K562 (cell line): ENCODE measurements at regions not wholly inside any gene's neighbourhood (a gene's known extent, or its start where the extent isn't known, plus 50 kb on each side); places are given as distances from the start of the nearest gene placed in this dataset.

Experiments used
- ATAC-seq: fragments of 200-7000 bp; cut with Tn5 transposase; 3 replicates; pipeline ENCODE4 v1.9.1; 2020; ENCODE audit warnings: moderate library complexity
- BruUV-seq: library from RNA; stranded (reverse); fragments of 400-500 nt; replicated peaks from 2 replicates; lab custom pipeline; 2021; lab: Mats Ljungman, UMichigan
- CTCF ChIA-PET: fragments of 300-600 bp; formaldehyde crosslinking; extraction: SDS; loops from one replicate; lab custom pipeline; 2021; ENCODE audit warnings: low intra/inter-chr PET ratio; lab: Yijun Ruan, JAX
- POLR2A ChIA-PET: fragments of 300-600, 350-650 bp; sonication (Branson Sonifier 250); formaldehyde crosslinking; extraction: SDS; loops from one replicate; lab custom pipeline; 2021; ENCODE audit warnings: antibody characterized with exemption, inconsistent platforms; lab: Yijun Ruan, JAX
- DNase-seq, 4 experiments: peaks; one replicate each; pipeline versions ENCODE4 v3.0.0 to v3.0.0-alpha.2; 2011 to 2018; ENCODE audit warnings: low spot score in 3 of 4, mixed read lengths in 3 of 4; ENCODE audit errors: extremely low read depth in 1 of 4
- FAIRE-seq: peaks from 2 replicates; lab custom pipeline; 2011; peaks lifted over from hg19 to GRCh38; lab: Jason Lieb, UNC
- H2AFZ ChIP-seq: 2 replicates; pipeline ENCODE4 v1.6.0; 2011; ENCODE audit warnings: low read depth, low read length, control low read depth, inconsistent platforms
- H3K27ac ChIP-seq: fragments of 200-600 bp; 3 replicates; pipeline ENCODE4 v1.8.0; 2011; ENCODE audit warnings: low read depth, mild to moderate bottlenecking, control low read depth, inconsistent platforms, low read length, moderate library complexity, mixed read lengths; ENCODE audit errors: extremely low read depth
- H3K27me3 ChIP-seq, 2 experiments: fragments of 300-600 bp in 1 of 2; 2 replicates in 1 of 2; 3 replicates in 1 of 2; pipeline versions ENCODE4 v1.6.0 to v1.8.0; 2011; ENCODE audit warnings: inconsistent platforms in 2 of 2, low read length in 2 of 2, mild to moderate bottlenecking in 1 of 2, mixed read lengths in 1 of 2, moderate library complexity in 1 of 2; ENCODE audit not compliant: control insufficient read depth in 2 of 2, insufficient read depth in 2 of 2
- H3K36me3 ChIP-seq: fragments of 300-600 bp; 3 replicates; pipeline ENCODE4 v1.8.0; 2011; ENCODE audit warnings: mild to moderate bottlenecking, low read length, inconsistent platforms; ENCODE audit not compliant: control insufficient read depth, insufficient read depth
- H3K4me1 ChIP-seq, 2 experiments: fragments of 200-600 bp in 1 of 2; replicated peaks in 1 of 2; 2 replicates in 1 of 2; 3 replicates in 1 of 2; pipeline versions ENCODE4 v1.5.1 to v1.8.0; 2011; ENCODE audit warnings: inconsistent platforms in 2 of 2, low read length in 2 of 2, mild to moderate bottlenecking in 1 of 2, mixed read lengths in 1 of 2, moderate library complexity in 1 of 2; ENCODE audit not compliant: control insufficient read depth in 2 of 2, insufficient read depth in 2 of 2
- H3K4me2 ChIP-seq: 2 replicates; pipeline ENCODE4 v1.6.1; 2011; ENCODE audit warnings: low read length, control low read depth, inconsistent platforms, mixed read lengths; ENCODE audit not compliant: insufficient read depth
- H3K4me3 ChIP-seq: fragments of 200-600 bp; sonication (generic), shearing (Covaris generic); 2 replicates; pipeline ENCODE4 v1.5.1; 2016; ENCODE audit warnings: control low read depth, inconsistent platforms
- H3K79me2 ChIP-seq: fragments of 200-600 bp; 3 replicates; pipeline ENCODE4 v1.8.0; 2011; ENCODE audit warnings: low read length, inconsistent platforms; ENCODE audit not compliant: control insufficient read depth, insufficient read depth
- H3K9ac ChIP-seq, 2 experiments: 2 replicates each; pipeline versions ENCODE4 v1.6.0 to v1.6.1; 2011; ENCODE audit warnings: low read depth in 2 of 2, low read length in 2 of 2, control low read depth in 1 of 2, inconsistent platforms in 1 of 2, mild to moderate bottlenecking in 1 of 2, mixed read lengths in 1 of 2; ENCODE audit not compliant: insufficient read depth in 1 of 2
- H3K9me1 ChIP-seq: one replicate; pipeline ENCODE4 v1.6.0; 2011; ENCODE audit warnings: inconsistent platforms, mild to moderate bottlenecking, low read length, moderate library complexity; ENCODE audit not compliant: control insufficient read depth, insufficient read depth
- H3K9me3 ChIP-seq: replicated peaks from 2 replicates; pipeline ENCODE4 v1.5.1; 2011; ENCODE audit warnings: low read depth, low read length, inconsistent platforms; ENCODE audit not compliant: control insufficient read depth, insufficient read depth
- H4K20me1 ChIP-seq: replicated peaks from 2 replicates; pipeline ENCODE4 v1.6.1; 2011; ENCODE audit warnings: low read length, inconsistent platforms, mixed read lengths; ENCODE audit not compliant: control insufficient read depth, insufficient read depth
- CHCHD3 ChIP-seq: fragments of 250-450 bp; sonication (Bioruptor Pico); IDR thresholded peaks from 2 replicates; pipeline ENCODE4 v2.1.2; 2022; ENCODE audit warnings: mild to moderate bottlenecking
- CHD1 ChIP-seq: fragments of 200-600 bp; sonication (generic); IDR thresholded peaks from one replicate; pipeline ENCODE4 v1.6.1; 2012; ENCODE audit warnings: mild to moderate bottlenecking, moderate library complexity, low read length, inconsistent platforms
- GABPA ChIP-seq: fragments of 200-800 bp; sonication (Bioruptor generic); conservative IDR thresholded peaks from 2 replicates; pipeline ENCODE4 v1.6.1; 2016; ENCODE audit warnings: low read depth, missing genetic modification characterization, missing compliant biosample characterization
- HDAC6 ChIP-seq: IDR thresholded peaks from 2 replicates; pipeline ENCODE4 v1.6.1; 2012; ENCODE audit warnings: low read depth, mild to moderate bottlenecking, control low read depth, inconsistent platforms, low read length, moderate library complexity
- SNAPC5 ChIP-seq: fragments of 250-450 bp; sonication (Bioruptor Pico); IDR thresholded peaks from 2 replicates; pipeline ENCODE4 v1.8.0; 2021; ENCODE audit warnings: moderate library complexity, mild to moderate bottlenecking, inconsistent platforms
- ZBTB33 ChIP-seq: sonication (generic); formaldehyde crosslinking; IDR thresholded peaks from 2 replicates; pipeline ENCODE4 v1.8.1; 2023; ENCODE audit warnings: mild to moderate bottlenecking, missing genetic modification reagents
- WGBS: fragments of 100-300 bp; shearing (Covaris generic); methylation state at CpG from one replicate; pipeline ENCODE4 v1.1.6; 2016; ENCODE audit warnings: low coverage, mixed read lengths; ENCODE audit not compliant: insufficient coverage; ENCODE audit errors: missing lambda C conversion rate; 5-methylcytosine and 5-hydroxymethylcytosine counted together
- in situ Hi-C: fragments of 300-500 bp; cut with MboI; formaldehyde crosslinking; loops from 4 replicates; pipeline ENCODE4 v1.15.0; 2018; ENCODE audit warnings: inconsistent platforms, mixed read lengths
- intact Hi-C: fragments of 100-400 bp; cut with micrococcal nuclease; formaldehyde crosslinking; loops from 2 replicates; pipeline ENCODE4 v1.14.2; 2022

- Histone ChIP-seq H2AFZ (no peak overlapping the region), H3K4me3 (no peak overlapping the region), H3K9ac (no peak overlapping the region)
- DNase-seq (no peak), FAIRE-seq (no peak)
- intact Hi-C loops (no loop called here), in situ Hi-C loops (no loop called here)
- POLR2A ChIA-PET: interaction anchor here (0.6 to 0.9 kb wide), 3 partner anchors 15 to 45 kb away, joined by 3 to 4 read pairs (median 3); no protein-coding TSS in a partner anchor
- TF ChIP-seq CHD1 (no peak), GABPA (tag) (no peak), ZBTB33 (CRISPR knock-in tag) (no peak), SNAPC5 (no peak), HDAC6 (no peak), CHCHD3 (CRISPR knock-in tag) (no peak)
- TF ChIP-seq, all 486 proteins: peak for 0
- Histone ChIP-seq H3K36me3 (no peaks in the 10 kb centered on the region), H3K79me2 (no peaks in the 10 kb centered on the region), H3K4me2 (no peak overlapping the region), H3K4me1 (no peaks in the 10 kb centered on the region), H3K27me3 (peaks cover 31 to 34% of the 10 kb centered on the region in 2 experiments; a peak in 3 of 5 replicates), H3K27ac (no peak overlapping the region), H3K9me3 (no peaks in the 10 kb centered on the region), H3K9me1 (no peaks in the 10 kb centered on the region), H4K20me1 (peaks cover 3% of the 10 kb centered on the region; the same call in 1 of the 2 replicates)
- no TSS peak for BruUV-seq
- ATAC-seq: no peak
- 1% methylated on average over 13 of the region's 14 CpGs for WGBS
- CTCF ChIA-PET: no interaction called here
Measured at GRCh38 chr22:17313626-17314025, 55.6 kb upstream of the CECR2 start.
